ENCODE measurements at regions not wholly inside any gene's neighbourhood (a gene's known extent, or its start where the extent isn't known, plus 50 kb on each side); places are given as distances from the start of the nearest gene placed in this dataset.

GRCh38 chr14:53620317-53620716 lies 336.3 kb downstream of the BMP4 start:
- TF ChIP-seq POLR2A (IDR thresholded peaks at IDR 0.05): no peak
- no peak for TF ChIP-seq CTCF (IDR thresholded peaks at IDR 0.05)
- TF ChIP-seq POLR2AphosphoS5 (IDR thresholded peaks at IDR 0.05): no peak
